Myocyte (in vitro differentiated cells): ENCODE measurements at regions not wholly inside any gene's neighbourhood (a gene's known extent, or its start where the extent isn't known, plus 50 kb on each side); places are given as distances from the start of the nearest gene placed in this dataset.

Experiments
- DNase-seq: peaks from one replicate; pipeline ENCODE4 v3.0.0-alpha.2; 2012; ENCODE audit warnings: low read depth

- DNase-seq = no peak
Measured at GRCh38 chr15:31217566-31218270, 108.9 kb upstream of the KLF13 start.

GRCh38 chr15:31219221-31219620, 107.4 kb upstream of the KLF13 start:
- peak; percentile 43 for DNase-seq

GRCh38 chr15:31221936-31222515, 104.6 kb upstream of the KLF13 start:
- peak; percentile 31 for DNase-seq

- DNase-seq = no peak
Measured at GRCh38 chr15:31222773-31223341, 103.8 kb upstream of the KLF13 start.

- DNase-seq = peak; percentile 92
Measured at GRCh38 chr15:31223478-31224350, 102.9 kb upstream of the KLF13 start.

- peak; percentile 26 for DNase-seq
Measured at GRCh38 chr15:31224661-31225060, 102.0 kb upstream of the KLF13 start.

- DNase-seq = no peak
Measured at GRCh38 chr15:31225356-31225955, 101.2 kb upstream of the KLF13 start.

GRCh38 chr15:31226021-31226420, 100.6 kb upstream of the KLF13 start:
- no peak for DNase-seq

- DNase-seq = no peak
Measured at GRCh38 chr15:31227235-31227634, 99.4 kb upstream of the KLF13 start.

GRCh38 chr15:31228011-31228484, 98.6 kb upstream of the KLF13 start:
- no peak for DNase-seq

- no peak for DNase-seq
Measured at GRCh38 chr15:31228980-31229826, 97.4 kb upstream of the KLF13 start.

- DNase-seq = no peak
Measured at GRCh38 chr15:31230630-31231485, 95.8 kb upstream of the KLF13 start.

GRCh38 chr15:31234815-31235214, 91.8 kb upstream of the KLF13 start:
- DNase-seq = no peak

GRCh38 chr15:31235311-31236183, 91.1 kb upstream of the KLF13 start:
- DNase-seq = peak; percentile 26

- peak; percentile 95 for DNase-seq
Measured at GRCh38 chr15:31236184-31237042, 90.2 kb upstream of the KLF13 start.

- no peak for DNase-seq
Measured at GRCh38 chr15:31237043-31237324, 89.7 kb upstream of the KLF13 start.

GRCh38 chr15:31238906-31239305, 87.7 kb upstream of the KLF13 start:
- no peak for DNase-seq

- no peak for DNase-seq
Measured at GRCh38 chr15:31239409-31239808, 87.2 kb upstream of the KLF13 start.
